Activated CD4-positive, CD25-positive, alpha-beta regulatory T cell (primary cell): ENCODE measurements at regions not wholly inside any gene's neighbourhood (a gene's known extent, or its start where the extent isn't known, plus 50 kb on each side); places are given as distances from the start of the nearest gene placed in this dataset.

ENCODE experiments used
- DNase-seq, 4 experiments: peaks; one replicate each; lab custom pipeline; 2025; lab: John Stamatoyannopoulos, UW

- no peak for DNase-seq
These were observed 223.5 kb downstream of the BTG1 start for GRCh38 chr12:91922139-91922538.

DNA sequence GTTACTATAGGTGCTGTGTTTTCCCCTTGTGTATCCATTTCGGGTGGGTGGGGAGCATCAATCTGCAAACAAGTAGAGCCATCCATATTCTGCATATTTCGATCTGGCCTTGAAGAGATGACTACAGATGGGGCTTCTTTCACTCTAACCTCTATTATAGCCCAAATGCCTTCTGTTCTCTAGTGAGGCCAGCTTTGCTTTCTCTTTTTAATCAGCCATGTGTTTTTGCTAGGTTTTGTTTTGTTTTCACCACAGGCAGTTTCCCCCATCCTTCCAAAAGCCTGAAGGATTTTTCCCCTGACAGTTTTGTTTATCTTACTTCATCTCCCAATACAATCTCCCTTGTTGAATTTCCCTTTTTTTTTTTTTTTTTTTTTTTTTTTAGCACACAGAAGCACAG is 224.1 kb downstream of the BTG1 start:
- DNase-seq: no peak

GRCh38 chr12:91920741-91921140 is 224.9 kb downstream of the BTG1 start:
- DNase-seq: no peak

DNA sequence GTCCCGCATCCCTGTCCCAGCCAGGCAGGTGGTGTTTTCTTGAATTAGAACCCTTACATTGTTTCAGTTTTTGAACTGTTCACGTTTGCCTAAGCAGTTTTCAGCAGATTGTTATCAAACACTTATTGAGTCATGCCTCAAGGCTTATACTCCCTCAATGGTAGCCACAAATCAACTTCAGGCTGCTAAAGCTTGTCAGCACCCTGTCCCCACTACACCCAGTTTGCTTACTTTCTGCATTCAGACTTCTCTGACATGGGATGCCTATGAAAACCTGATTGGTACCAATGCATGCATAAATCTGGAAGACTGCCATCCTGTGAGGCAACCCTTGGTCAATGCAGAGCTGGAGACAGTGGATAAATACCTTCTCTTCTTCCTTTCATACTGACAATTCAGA is 225.4 kb downstream of the BTG1 start:
- DNase-seq: no peak

GRCh38 chr12:91918431-91918830 is 227.2 kb downstream of the BTG1 start:
- no peak for DNase-seq

DNA sequence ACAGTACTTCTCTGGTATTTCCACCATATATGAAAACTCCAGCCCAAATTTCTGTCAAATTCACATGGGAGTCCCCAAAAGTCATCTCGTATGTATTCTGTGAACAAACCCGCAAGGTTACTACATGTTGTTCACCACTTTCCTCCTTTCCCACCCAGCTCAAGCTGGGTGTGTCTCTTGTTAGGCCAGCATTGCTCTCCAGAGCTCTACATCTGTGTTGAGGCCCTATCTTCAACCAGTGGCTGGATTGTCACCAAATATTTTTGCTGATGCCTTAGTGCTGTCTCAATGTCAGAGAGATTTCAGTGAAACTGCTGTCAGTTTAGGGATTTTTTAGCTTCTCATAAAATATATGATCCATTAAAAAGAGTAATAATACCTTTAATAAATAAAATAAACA is 230.9 kb downstream of the BTG1 start:
- no peak for DNase-seq

DNA sequence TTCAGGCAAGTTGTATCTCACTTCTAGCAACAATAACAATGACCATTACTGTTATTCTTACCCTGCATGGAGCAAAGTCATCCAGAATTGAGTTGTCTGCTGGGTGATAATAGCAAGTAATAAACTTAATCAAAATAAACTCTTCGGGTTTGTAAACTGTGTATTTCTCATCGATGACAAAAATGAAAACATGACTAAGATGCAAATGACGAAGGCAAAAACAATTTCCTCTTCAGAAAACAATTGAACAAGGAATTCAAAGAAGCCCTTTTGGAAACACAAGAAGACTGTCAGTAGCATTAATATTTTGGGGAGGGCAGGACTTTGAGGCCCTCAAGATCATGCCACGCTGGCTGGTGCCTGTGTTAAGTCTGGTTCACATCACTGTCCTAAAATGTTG is 232.0 kb downstream of the BTG1 start:
- no peak for DNase-seq

DNA sequence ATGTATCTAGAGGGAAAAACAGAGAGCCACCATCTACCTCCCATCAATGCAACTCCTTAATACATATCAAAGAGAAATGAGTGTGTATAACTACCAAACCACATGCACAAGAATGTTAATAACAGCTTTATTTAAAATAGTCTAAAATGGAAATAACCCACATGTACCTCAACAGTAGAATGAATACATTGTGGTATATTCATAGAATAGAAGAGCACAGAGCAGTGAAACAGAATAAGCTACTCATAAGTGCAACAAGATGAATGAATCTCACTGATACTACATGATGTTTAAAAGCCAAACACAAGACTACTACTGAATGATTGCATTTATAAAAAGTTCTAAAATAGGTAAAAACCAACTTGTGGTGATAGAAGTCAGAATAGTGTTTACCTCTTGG is 232.5 kb downstream of the BTG1 start:
- DNase-seq: no peak

DNA sequence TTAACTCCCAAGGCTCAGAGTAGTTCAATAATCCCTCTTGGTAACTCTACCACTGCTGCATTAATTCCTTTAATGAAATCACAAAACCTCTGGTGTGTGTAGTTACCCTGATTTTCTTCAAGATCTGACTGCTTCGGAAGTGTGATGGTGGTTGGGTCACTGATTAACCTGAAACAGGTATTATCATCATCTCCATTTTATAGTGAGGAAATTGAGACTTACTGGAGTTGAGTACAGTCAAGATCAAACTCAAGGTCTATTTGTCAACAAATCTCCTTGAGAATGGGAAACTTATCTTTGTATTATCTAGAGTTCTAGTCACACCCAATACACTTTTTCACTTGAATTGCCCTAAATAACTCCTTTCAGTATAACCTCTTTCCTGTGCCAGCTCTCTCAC is 233.5 kb downstream of the BTG1 start:
- no peak for DNase-seq

- DNase-seq: no peak
These were observed 234.7 kb downstream of the BTG1 start for GRCh38 chr12:91910871-91911388.

DNA sequence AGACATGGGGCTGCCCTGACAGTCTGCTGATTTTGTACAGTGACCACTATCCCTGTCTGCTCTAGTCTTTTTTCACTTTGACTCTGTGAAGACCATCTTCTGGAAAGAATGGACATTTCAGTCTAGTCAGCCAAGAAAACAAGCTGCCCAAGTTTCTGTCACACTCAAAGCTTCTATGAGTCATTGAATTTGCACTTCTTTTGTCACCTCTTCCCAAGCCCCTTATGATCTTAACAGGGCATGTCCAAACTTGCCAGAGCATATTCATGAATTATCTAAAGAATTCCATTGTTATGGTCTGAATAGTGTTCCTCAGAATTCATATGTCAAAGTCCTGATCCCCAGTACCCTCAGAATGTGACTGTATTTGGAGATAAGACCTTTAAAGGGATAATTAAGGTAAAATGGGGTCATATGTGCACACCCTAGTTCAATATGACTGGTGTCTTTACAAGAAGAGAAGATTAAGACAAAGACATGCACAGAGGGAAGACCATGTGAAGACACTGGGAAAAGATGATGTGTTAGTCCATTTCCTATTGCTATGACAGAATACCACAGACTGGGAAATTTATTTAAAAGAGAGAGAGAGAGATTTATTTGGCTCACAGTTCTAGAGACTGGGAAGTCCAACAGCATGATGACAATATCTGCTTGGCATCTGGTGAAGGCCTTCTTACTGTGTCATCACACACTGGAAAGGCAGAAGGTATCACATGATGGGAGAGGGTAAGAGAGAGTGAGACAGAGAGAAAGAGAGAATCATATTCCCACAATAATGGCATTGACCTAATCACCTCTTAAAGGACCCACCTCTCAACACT is 242.6 kb downstream of the BTG1 start:
- DNase-seq: no peak

DNA sequence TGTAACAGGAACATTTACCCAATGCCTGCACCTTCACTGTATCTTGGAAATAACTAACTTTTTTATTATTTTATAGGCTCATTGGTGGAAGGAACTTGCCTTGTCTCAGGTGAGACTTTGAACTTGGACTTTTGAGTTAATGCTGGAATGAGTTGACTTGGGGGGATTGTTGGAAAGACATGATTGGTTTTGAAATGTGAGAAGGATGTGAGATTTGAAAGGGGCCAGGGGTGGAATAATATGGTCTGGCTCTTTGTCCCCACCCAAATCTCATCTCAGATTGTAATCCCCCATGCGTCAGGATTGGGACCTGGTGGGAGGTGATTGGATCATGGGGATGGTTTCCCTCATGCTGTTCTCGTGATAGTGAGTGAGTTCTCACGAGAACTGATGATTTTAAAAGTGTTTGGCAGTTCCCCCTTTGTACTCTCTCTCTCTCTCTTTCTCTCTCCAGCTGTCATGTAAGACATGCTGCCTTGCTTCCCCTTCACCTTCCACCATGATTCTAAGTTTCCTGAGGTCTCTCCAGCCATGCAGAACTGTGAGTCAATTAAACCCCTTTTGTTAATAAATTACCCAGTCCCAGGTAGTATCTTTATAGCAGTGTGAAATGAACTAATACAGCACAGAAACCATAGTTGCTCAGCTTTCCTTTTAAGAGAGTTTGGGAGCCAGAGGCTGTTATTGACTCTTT is 244.1 kb downstream of the BTG1 start:
- DNase-seq: no peak

- no peak for DNase-seq
These were observed 244.7 kb downstream of the BTG1 start for GRCh38 chr12:91900971-91901370.

DNA sequence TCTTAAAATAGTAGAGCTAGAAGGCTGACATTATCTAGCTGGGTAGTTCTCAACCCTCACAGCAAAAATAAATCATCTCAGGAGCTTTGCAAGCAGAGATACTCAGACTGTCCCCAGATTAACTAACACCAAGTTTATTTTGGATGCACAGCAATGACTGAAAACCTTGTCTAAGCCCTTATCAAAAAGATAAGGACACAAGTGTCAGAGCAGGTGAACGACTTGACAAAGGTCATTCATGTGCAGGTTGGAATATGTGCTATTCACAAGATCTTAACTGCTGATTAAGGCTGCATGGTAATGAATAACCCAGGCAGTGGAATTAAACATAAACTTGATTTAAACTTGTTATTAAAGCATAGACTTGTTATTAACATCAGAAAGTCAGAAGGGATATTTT is 246.6 kb downstream of the BTG1 start:
- no peak for DNase-seq

DNA sequence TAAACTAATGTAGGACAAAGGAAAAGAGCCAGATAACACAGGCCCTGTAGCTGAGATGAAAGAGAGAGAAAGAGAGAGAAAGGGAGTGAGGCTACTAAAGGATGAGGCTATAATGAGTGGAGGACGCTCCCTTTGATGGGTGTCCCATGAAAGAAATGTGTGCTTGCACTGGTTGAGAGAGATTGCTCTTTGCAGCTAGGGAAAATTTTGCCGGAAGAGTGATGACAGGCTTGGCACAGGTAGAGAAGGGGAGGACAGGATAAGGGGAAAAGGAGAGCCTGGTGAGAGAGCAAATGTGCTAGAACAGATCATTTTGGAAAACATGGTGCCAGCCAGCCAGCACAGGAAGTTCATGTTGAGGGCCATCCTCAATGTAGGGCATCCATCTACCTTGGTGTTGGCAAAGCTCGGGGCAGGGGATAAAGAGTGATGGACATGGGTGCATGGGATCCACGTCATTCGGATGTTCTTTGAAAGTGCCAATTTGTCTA is 248.6 kb downstream of the BTG1 start:
- no peak for DNase-seq

GRCh38 chr12:91896286-91897024 is 249.2 kb downstream of the BTG1 start:
- no peak for DNase-seq

- no peak for DNase-seq
These were observed 250.7 kb downstream of the BTG1 start for GRCh38 chr12:91894911-91895310.

GRCh38 chr12:91893476-91893875 is 252.2 kb downstream of the BTG1 start:
- DNase-seq: no peak

- DNase-seq: no peak
These were observed 253.4 kb downstream of the BTG1 start for GRCh38 chr12:91892081-91892855.

DNA sequence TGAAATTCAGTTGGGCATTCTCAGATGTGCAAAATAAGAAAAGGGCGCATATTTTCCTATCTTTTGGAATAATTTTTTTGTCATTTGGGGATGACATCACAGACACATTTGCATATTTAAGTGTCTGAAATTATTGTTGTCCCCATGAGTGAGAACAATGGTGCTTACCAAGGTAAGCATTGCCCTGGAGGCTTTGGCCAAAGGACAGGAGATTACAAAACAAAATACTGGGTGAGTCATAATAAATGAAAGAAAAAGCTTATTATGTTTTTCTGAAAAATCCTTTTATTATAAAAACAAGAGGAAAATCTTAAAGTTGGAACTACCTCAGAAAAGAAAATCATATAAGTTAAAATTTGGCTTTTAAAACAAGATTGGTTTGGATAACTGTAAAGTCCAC is 254.9 kb downstream of the BTG1 start:
- no peak for DNase-seq

DNA sequence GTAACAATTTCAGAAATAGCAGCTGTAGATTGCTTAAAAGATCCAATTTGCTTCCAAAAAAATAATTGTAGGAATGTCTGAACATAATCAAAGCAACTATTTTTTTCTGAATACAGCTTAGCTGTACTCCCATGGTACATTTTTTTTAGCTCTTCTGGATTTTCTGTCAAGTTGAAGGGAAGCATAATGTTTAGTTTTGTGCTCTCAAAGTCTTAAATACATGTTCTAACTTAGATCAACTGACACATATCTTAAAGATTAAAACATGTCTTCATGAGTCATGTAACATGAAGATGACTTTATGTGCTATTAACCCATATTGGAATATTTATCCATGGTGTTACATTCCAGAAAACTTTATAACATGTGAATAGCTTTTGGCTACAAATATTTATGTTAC is 255.7 kb downstream of the BTG1 start:
- no peak for DNase-seq

DNA sequence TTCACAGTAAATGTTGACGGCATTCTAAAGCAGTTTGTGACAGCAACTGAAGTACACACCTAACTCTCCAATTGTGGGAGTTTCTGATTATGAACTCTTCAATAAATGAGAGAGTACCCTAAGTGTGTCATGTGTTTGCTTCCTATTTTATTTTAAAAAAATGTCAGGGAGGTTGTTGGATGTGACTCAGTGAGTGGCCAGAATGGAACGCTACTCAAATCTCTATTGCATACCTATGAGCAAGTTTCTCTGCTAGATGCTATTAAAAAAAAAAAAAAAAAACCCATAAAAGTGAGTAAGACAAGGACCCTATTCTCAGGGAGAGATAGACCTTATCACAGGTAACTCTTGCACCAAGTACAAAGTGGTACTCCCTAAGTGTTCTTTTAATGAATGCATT is 256.6 kb downstream of the BTG1 start:
- no peak for DNase-seq
